IMR-90 (cell line): ENCODE measurements at regions not wholly inside any gene's neighbourhood (a gene's known extent, or its start where the extent isn't known, plus 50 kb on each side); places are given as distances from the start of the nearest gene placed in this dataset.

ENCODE experiments used
- ATAC-seq: fragments of 200-7000 bp; cut with Tn5 transposase; 2 replicates; pipeline ENCODE4 v1.9.1; 2020; ENCODE audit warnings: low read depth, mild to moderate bottlenecking, moderate library complexity
- BruUV-seq: library from RNA; stranded (reverse); fragments of 400-500 nt; replicated peaks from 2 replicates; lab custom pipeline; 2021; lab: Mats Ljungman, UMichigan
- CTCF ChIA-PET: fragments of 300-600 bp; formaldehyde crosslinking; extraction: SDS; loops from one replicate; lab custom pipeline; 2021; ENCODE audit warnings: antibody characterized with exemption; lab: Yijun Ruan, JAX
- POLR2A ChIA-PET: fragments of 300-600 bp; sonication (Branson Sonifier 250); formaldehyde crosslinking; loops from one replicate; lab custom pipeline; 2022; ENCODE audit warnings: antibody characterized with exemption; ENCODE audit not compliant: unreplicated experiment; lab: Charles Lee
- DNase-seq: peaks from one replicate; pipeline ENCODE4 v3.0.0; 2013
- H2AFZ ChIP-seq: replicated peaks from 2 replicates; pipeline ENCODE3; 2013; ENCODE audit warnings: low read length, mild to moderate bottlenecking; ENCODE audit not compliant: poor library complexity
- H2AK5ac ChIP-seq: 2 replicates; pipeline ENCODE4 v1.6.1; 2013; ENCODE audit warnings: low read depth, low read length, inconsistent platforms
- H2AK9ac ChIP-seq: replicated peaks from 2 replicates; pipeline ENCODE3; 2013; ENCODE audit warnings: mild to moderate bottlenecking, low read depth, low read length, moderate library complexity; ENCODE audit not compliant: poor library complexity
- H2BK120ac ChIP-seq: 2 replicates; pipeline ENCODE4 v1.6.1; 2013; ENCODE audit warnings: low read depth, low read length, inconsistent platforms
- H2BK15ac ChIP-seq: 3 replicates; pipeline ENCODE4 v1.6.1; 2013; ENCODE audit warnings: low read depth, low read length, inconsistent platforms
- H2BK20ac ChIP-seq: 2 replicates; pipeline ENCODE4 v1.6.1; 2013; ENCODE audit warnings: low read depth, mild to moderate bottlenecking, inconsistent platforms, low read length, moderate library complexity
- H2BK5ac ChIP-seq: 2 replicates; pipeline ENCODE4 v1.6.1; 2013; ENCODE audit warnings: mild to moderate bottlenecking, low read depth, low read length, inconsistent platforms; ENCODE audit not compliant: poor library complexity, severe bottlenecking
- H3K14ac ChIP-seq: replicated peaks from 2 replicates; pipeline ENCODE4 v1.6.1; 2013; ENCODE audit warnings: low read depth, low read length, inconsistent platforms
- H3K18ac ChIP-seq: 2 replicates; pipeline ENCODE4 v1.6.1; 2013; ENCODE audit warnings: low read depth, low read length, control low read depth
- H3K23ac ChIP-seq: 2 replicates; pipeline ENCODE4 v1.6.1; 2013; ENCODE audit warnings: low read depth, low read length, inconsistent platforms
- H3K27ac ChIP-seq: 2 replicates; pipeline ENCODE4 v1.5.1; 2013; ENCODE audit warnings: mild to moderate bottlenecking, control low read depth, low read length; ENCODE audit not compliant: insufficient read depth
- H3K27me3 ChIP-seq: 2 replicates; pipeline ENCODE4 v1.6.1; 2013; ENCODE audit warnings: low read length; ENCODE audit not compliant: control insufficient read depth, insufficient read depth
- H3K36me3 ChIP-seq: 2 replicates; pipeline ENCODE4 v1.6.1; 2013; ENCODE audit warnings: low read length, mixed read lengths; ENCODE audit not compliant: control insufficient read depth, insufficient read depth
- H3K4ac ChIP-seq: 2 replicates; pipeline ENCODE4 v1.6.1; 2013; ENCODE audit warnings: low read depth, low read length, inconsistent platforms
- H3K4me1 ChIP-seq: 2 replicates; pipeline ENCODE4 v1.6.1; 2013; ENCODE audit warnings: low read length, mixed read lengths; ENCODE audit not compliant: control insufficient read depth, insufficient read depth
- H3K4me2 ChIP-seq: 2 replicates; pipeline ENCODE4 v1.6.1; 2013; ENCODE audit warnings: low read depth, mild to moderate bottlenecking, control low read depth, low read length, moderate library complexity
- H3K4me3 ChIP-seq: 2 replicates; pipeline ENCODE4 v1.5.1; 2013; ENCODE audit warnings: low read depth, mild to moderate bottlenecking, control low read depth, low read length, moderate library complexity; ENCODE audit not compliant: insufficient read depth
- H3K56ac ChIP-seq: 2 replicates; pipeline ENCODE4 v1.6.1; 2013; ENCODE audit warnings: low read length, inconsistent platforms; ENCODE audit not compliant: insufficient read depth; ENCODE audit errors: extremely low read depth
- H3K79me1 ChIP-seq, 2 experiments: 2 replicates each; pipeline ENCODE4 v1.6.1; 2013; ENCODE audit warnings: low read length in 2 of 2, inconsistent platforms in 1 of 2, low read depth in 1 of 2
- H3K9ac ChIP-seq: 2 replicates; pipeline ENCODE4 v1.6.1; 2013; ENCODE audit warnings: low read depth, low read length, control low read depth
- H3K9me1 ChIP-seq: 2 replicates; pipeline ENCODE4 v1.6.1; 2013; ENCODE audit warnings: low read length, inconsistent platforms; ENCODE audit not compliant: insufficient read depth
- H3K9me3 ChIP-seq: 2 replicates; pipeline ENCODE4 v1.6.1; 2013; ENCODE audit warnings: low read length; ENCODE audit not compliant: control insufficient read depth, insufficient read depth
- H4K20me1 ChIP-seq: 2 replicates; pipeline ENCODE4 v1.6.1; 2013; ENCODE audit warnings: low read length, inconsistent platforms; ENCODE audit not compliant: insufficient read depth
- H4K5ac ChIP-seq: 2 replicates; pipeline ENCODE4 v1.6.1; 2013; ENCODE audit warnings: mild to moderate bottlenecking, low read depth, low read length, control low read depth
- H4K8ac ChIP-seq, 2 experiments: 2 replicates each; pipeline ENCODE4 v1.6.1; 2013; ENCODE audit warnings: low read depth in 2 of 2, low read length in 2 of 2, control low read depth in 1 of 2, inconsistent platforms in 1 of 2
- H4K91ac ChIP-seq: 2 replicates; pipeline ENCODE4 v1.6.1; 2013; ENCODE audit warnings: low read depth, low read length, inconsistent platforms; ENCODE audit not compliant: insufficient read depth
- CEBPB ChIP-seq: IDR thresholded peaks from 2 replicates; pipeline ENCODE4 v1.6.1; 2012; ENCODE audit warnings: low read depth, low read length, improper control_type of control experiment
- CHD1 ChIP-seq: IDR thresholded peaks from 2 replicates; pipeline ENCODE4 v1.6.1; 2012; ENCODE audit warnings: low read depth, low read length, improper control_type of control experiment
- MAFK ChIP-seq: IDR thresholded peaks from 2 replicates; pipeline ENCODE4 v1.6.1; 2012; ENCODE audit warnings: low read depth, low read length, improper control_type of control experiment
- MAZ ChIP-seq: IDR thresholded peaks from 2 replicates; pipeline ENCODE4 v1.6.1; 2012; ENCODE audit warnings: low read depth, mild to moderate bottlenecking, low read length, improper control_type of control experiment, moderate library complexity, borderline replicate concordance
- NFE2L2 ChIP-seq: fragments of 150-350 bp; IDR thresholded peaks from 2 replicates; pipeline ENCODE4 v1.6.1; 2016; ENCODE audit warnings: low read depth, mild to moderate bottlenecking, low read length
- RFX5 ChIP-seq: IDR thresholded peaks from 2 replicates; pipeline ENCODE4 v1.8.0; 2012; ENCODE audit warnings: low read depth, mild to moderate bottlenecking, low read length, moderate library complexity
- WGBS, 2 experiments: methylation state at CpG; one replicate each; pipeline versions ENCODE4 v1.1.5 to v1.1.7; 2013; ENCODE audit warnings: missing lambda C conversion rate in 2 of 2; ENCODE audit not compliant: insufficient read length in 1 of 2; ENCODE audit errors: extremely low coverage in 2 of 2; 5-methylcytosine and 5-hydroxymethylcytosine counted together
- dilution Hi-C: fragments of 300-500 bp; cut with HindIII; formaldehyde crosslinking; loops from one replicate; pipeline ENCODE4 v1.14.3; 2018; ENCODE audit warnings: low sequenced_read_pairs; ENCODE audit not compliant: unreplicated experiment
- in situ Hi-C: fragments of 300-500 bp; cut with MboI; formaldehyde crosslinking; loops from 3 replicates; pipeline ENCODE4 v1.14.3; 2019; ENCODE audit warnings: low sequenced_read_pairs, inconsistent platforms, mixed read lengths
- intact Hi-C: fragments of 100-400 bp; cut with micrococcal nuclease; formaldehyde crosslinking; loops from 2 replicates; pipeline ENCODE4 v1.10.0; 2022
- TF ChIP-seq, protein P1 (sequence below): conservative IDR thresholded peaks from 2 replicates; pipeline ENCODE4 v1.5.1; 2012; ENCODE audit warnings: mild to moderate bottlenecking, low read depth, low read length, improper control_type of control experiment

DNA sequence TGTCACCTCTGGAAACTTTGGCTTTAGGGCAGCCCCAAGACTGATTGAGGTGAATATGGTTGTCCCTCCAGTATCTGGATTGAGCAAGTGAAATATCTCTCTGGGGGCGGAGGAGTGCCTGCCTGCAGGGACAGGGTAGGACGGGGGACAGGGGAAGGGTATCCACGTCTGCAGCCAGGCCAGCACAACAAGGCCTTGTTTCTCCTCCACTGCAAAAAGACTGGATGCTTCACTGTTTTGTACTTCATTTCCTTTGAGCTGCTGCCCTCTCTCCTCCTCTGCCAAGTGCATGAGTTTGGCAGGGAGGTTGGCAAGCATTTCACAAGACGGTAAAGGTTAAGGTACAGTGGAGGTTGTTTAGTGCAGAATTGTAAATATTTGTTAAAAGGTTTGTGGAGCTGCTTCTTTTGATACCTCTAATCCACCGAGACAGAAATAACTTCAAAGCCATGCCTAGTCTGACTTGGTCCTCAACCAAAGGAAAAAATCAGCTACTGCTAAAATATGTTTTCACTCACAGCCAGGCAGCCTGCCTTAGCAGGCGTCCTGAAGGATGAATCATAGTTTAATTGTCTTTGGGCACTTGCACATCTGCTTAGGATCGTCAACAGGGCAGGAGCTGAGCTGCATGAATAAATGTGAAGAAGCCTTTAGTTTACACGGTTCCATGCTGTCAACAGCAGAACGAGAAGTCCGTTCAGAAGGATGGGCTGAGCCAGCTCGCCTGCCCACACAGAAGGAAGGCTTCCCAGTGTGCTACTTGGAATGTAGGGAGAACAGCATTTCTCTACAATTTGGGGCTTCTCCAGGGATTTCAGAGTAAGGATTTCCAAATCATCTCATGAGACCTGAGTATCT lies 269.7 kb downstream of the TTC6 start:
- POLR2A ChIA-PET, result no interaction called here
- Histone ChIP-seq H2AK5ac (no peak overlapping the region), H2BK5ac (no peak overlapping the region), H2AFZ (no peak overlapping the region), H3K9me1 (no peaks in the 10 kb centered on the region), H2AK9ac (no peak overlapping the region), H3K36me3 (no peaks in the 10 kb centered on the region), H3K4me3 (no peak overlapping the region), H3K4me2 (no peak overlapping the region), H3K9me3 (no peaks in the 10 kb centered on the region), H3K27me3 (peaks cover 2% of the 10 kb centered on the region), H3K27ac (no peak overlapping the region), H2BK20ac (no peak overlapping the region), H3K18ac (no peak overlapping the region), H4K20me1 (no peaks in the 10 kb centered on the region), H3K4me1 (no peaks in the 10 kb centered on the region), H3K14ac (no peak overlapping the region), H3K23ac (no peak overlapping the region), H4K8ac (no peak overlapping the region), H4K91ac (no peak overlapping the region), H3K4ac (no peak overlapping the region), H3K56ac (no peak overlapping the region), H2BK15ac (no peak overlapping the region), H3K9ac (no peak overlapping the region), H3K79me1 (no peaks in the 10 kb centered on the region), H2BK120ac (no peak overlapping the region), H4K5ac (no peak overlapping the region)
- CTCF ChIA-PET, result interaction anchor here (0.6 kb wide), 1 partner anchor 618 kb away, joined by 3 read pairs; no protein-coding TSS in a partner anchor
- in situ Hi-C loops (no loop called here), intact Hi-C loops (no loop called here), dilution Hi-C loops (no loop called here)
- BruUV-seq, result no TSS peak
- no CpG with 5 or more reads among the region's 11 CpGs for WGBS, 2 experiments
- TF ChIP-seq RFX5 (no peak), NFE2L2 (no peak), MAZ (no peak), MAFK (no peak), CHD1 (no peak), CEBPB (no peak)
- TF ChIP-seq, protein P1, sequence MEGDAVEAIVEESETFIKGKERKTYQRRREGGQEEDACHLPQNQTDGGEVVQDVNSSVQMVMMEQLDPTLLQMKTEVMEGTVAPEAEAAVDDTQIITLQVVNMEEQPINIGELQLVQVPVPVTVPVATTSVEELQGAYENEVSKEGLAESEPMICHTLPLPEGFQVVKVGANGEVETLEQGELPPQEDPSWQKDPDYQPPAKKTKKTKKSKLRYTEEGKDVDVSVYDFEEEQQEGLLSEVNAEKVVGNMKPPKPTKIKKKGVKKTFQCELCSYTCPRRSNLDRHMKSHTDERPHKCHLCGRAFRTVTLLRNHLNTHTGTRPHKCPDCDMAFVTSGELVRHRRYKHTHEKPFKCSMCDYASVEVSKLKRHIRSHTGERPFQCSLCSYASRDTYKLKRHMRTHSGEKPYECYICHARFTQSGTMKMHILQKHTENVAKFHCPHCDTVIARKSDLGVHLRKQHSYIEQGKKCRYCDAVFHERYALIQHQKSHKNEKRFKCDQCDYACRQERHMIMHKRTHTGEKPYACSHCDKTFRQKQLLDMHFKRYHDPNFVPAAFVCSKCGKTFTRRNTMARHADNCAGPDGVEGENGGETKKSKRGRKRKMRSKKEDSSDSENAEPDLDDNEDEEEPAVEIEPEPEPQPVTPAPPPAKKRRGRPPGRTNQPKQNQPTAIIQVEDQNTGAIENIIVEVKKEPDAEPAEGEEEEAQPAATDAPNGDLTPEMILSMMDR, result no peak
- DNase-seq (peak; percentile 7), ATAC-seq (peak; percentile 56)
